H9 (cell line): ENCODE measurements at regions not wholly inside any gene's neighbourhood (a gene's known extent, or its start where the extent isn't known, plus 50 kb on each side); places are given as distances from the start of the nearest gene placed in this dataset.

ENCODE experiments used
- DNase-seq: peaks from one replicate; pipeline ENCODE4 v3.0.0-alpha.2; 2017
- H2AFZ ChIP-seq: one replicate; pipeline ENCODE4 v1.6.1; 2013; ENCODE audit warnings: mild to moderate bottlenecking, low read length, control low read depth, moderate library complexity
- H2AK5ac ChIP-seq: 2 replicates; pipeline ENCODE4 v1.6.1; 2013; ENCODE audit warnings: low read length, control low read depth, mixed read lengths; ENCODE audit not compliant: insufficient read length
- H2BK120ac ChIP-seq: one replicate; pipeline ENCODE4 v1.6.1; 2013; ENCODE audit warnings: low read depth, mild to moderate bottlenecking, low read length, control low read depth, inconsistent platforms; ENCODE audit not compliant: poor library complexity, severe bottlenecking
- H2BK12ac ChIP-seq: 2 replicates; pipeline ENCODE4 v1.6.1; 2013; ENCODE audit warnings: low read length, control low read depth, mixed read lengths, low read depth; ENCODE audit not compliant: insufficient read length
- H2BK15ac ChIP-seq: 2 replicates; pipeline ENCODE4 v1.6.1; 2013; ENCODE audit warnings: low read depth, low read length, control low read depth
- H2BK20ac ChIP-seq: one replicate; pipeline ENCODE4 v1.6.1; 2013; ENCODE audit warnings: low read depth, mild to moderate bottlenecking, low read length, control low read depth, inconsistent platforms; ENCODE audit not compliant: poor library complexity, severe bottlenecking
- H2BK5ac ChIP-seq: 2 replicates; pipeline ENCODE4 v1.6.1; 2013; ENCODE audit warnings: low read length, control low read depth, mixed read lengths; ENCODE audit not compliant: insufficient read length
- H3K14ac ChIP-seq: 2 replicates; pipeline ENCODE4 v1.6.1; 2013; ENCODE audit warnings: low read length, control low read depth; ENCODE audit not compliant: insufficient read depth
- H3K18ac ChIP-seq: 2 replicates; pipeline ENCODE4 v1.6.1; 2013; ENCODE audit warnings: low read depth, mild to moderate bottlenecking, mixed read lengths, low read length, control low read depth; ENCODE audit not compliant: insufficient read length
- H3K23ac ChIP-seq: 2 replicates; pipeline ENCODE4 v1.6.1; 2013; ENCODE audit warnings: low read length, control low read depth, mixed read lengths, low read depth; ENCODE audit not compliant: insufficient read length
- H3K23me2 ChIP-seq: 2 replicates; pipeline ENCODE4 v1.6.1; 2013; ENCODE audit warnings: low read depth, mild to moderate bottlenecking, mixed read lengths, low read length, control low read depth; ENCODE audit not compliant: insufficient read length, poor library complexity, severe bottlenecking
- H3K27ac ChIP-seq: 2 replicates; pipeline ENCODE4 v1.5.1; 2013; ENCODE audit warnings: low read length, control low read depth, mixed read lengths, low read depth; ENCODE audit not compliant: insufficient read length
- H3K27me3 ChIP-seq: 2 replicates; pipeline ENCODE4 v1.6.1; 2013; ENCODE audit warnings: low read length, control low read depth, inconsistent platforms; ENCODE audit not compliant: insufficient read depth
- H3K4ac ChIP-seq: 2 replicates; pipeline ENCODE4 v1.6.1; 2013; ENCODE audit warnings: low read depth, mild to moderate bottlenecking, control low read depth, inconsistent platforms, low read length, moderate library complexity
- H3K4me1 ChIP-seq: 2 replicates; pipeline ENCODE4 v1.6.1; 2013; ENCODE audit warnings: low read length, control low read depth, inconsistent platforms; ENCODE audit not compliant: insufficient read depth
- H3K4me2 ChIP-seq: 2 replicates; pipeline ENCODE4 v1.6.1; 2013; ENCODE audit warnings: low read length, control low read depth, mixed read lengths; ENCODE audit not compliant: insufficient read length, insufficient read depth
- H3K56ac ChIP-seq: 2 replicates; pipeline ENCODE4 v1.6.1; 2013; ENCODE audit warnings: low read depth, mild to moderate bottlenecking, mixed read lengths, low read length, control low read depth; ENCODE audit not compliant: insufficient read length
- H3K79me1 ChIP-seq: 2 replicates; pipeline ENCODE4 v1.6.1; 2013; ENCODE audit warnings: low read depth, mild to moderate bottlenecking, moderate library complexity, low read length, control low read depth, inconsistent platforms; ENCODE audit not compliant: insufficient read depth, poor library complexity, severe bottlenecking
- H3K79me2 ChIP-seq: 2 replicates; pipeline ENCODE4 v1.6.1; 2013; ENCODE audit warnings: low read length, control low read depth, inconsistent platforms; ENCODE audit not compliant: insufficient read depth
- H3K9ac ChIP-seq: 2 replicates; pipeline ENCODE4 v1.6.1; 2013; ENCODE audit warnings: low read length, control low read depth, mixed read lengths; ENCODE audit not compliant: insufficient read length; ENCODE audit errors: extremely low read depth
- H3K9me3 ChIP-seq: one replicate; pipeline ENCODE4 v1.6.1; 2013; ENCODE audit warnings: low read depth, low read length, inconsistent platforms; ENCODE audit not compliant: control insufficient read depth
- H3T11ph ChIP-seq: one replicate; pipeline ENCODE4 v1.6.1; 2013; ENCODE audit warnings: mild to moderate bottlenecking, low read length, control low read depth, inconsistent platforms
- H4K20me1 ChIP-seq: one replicate; pipeline ENCODE4 v1.6.1; 2013; ENCODE audit not compliant: control insufficient read depth, insufficient read length, insufficient read depth
- H4K5ac ChIP-seq: 2 replicates; pipeline ENCODE4 v1.6.1; 2013; ENCODE audit warnings: low read depth, mild to moderate bottlenecking, mixed read lengths, low read length, control low read depth; ENCODE audit not compliant: insufficient read length
- H4K8ac ChIP-seq: replicated peaks from 2 replicates; pipeline ENCODE4 v1.6.1; 2013; ENCODE audit warnings: low read length, control low read depth, mixed read lengths, low read depth; ENCODE audit not compliant: insufficient read length
- H4K91ac ChIP-seq: 2 replicates; pipeline ENCODE4 v1.6.1; 2013; ENCODE audit warnings: low read depth, mild to moderate bottlenecking, moderate library complexity, mixed read lengths, low read length, control low read depth; ENCODE audit not compliant: insufficient read length
- H3K27ac Mint-ChIP-seq, 3 experiments: 2 replicates in 2 of 3; 3 replicates in 1 of 3; pipeline ENCODE4 v1.8.0; 2020 to 2021; ENCODE audit warnings: mixed read lengths in 3 of 3, mild to moderate bottlenecking in 1 of 3, moderate library complexity in 1 of 3
- H3K27me3 Mint-ChIP-seq: 2 replicates; pipeline ENCODE4 v1.8.0; 2021; ENCODE audit warnings: low read depth, mild to moderate bottlenecking, moderate library complexity, mixed read lengths
- H3K36me3 Mint-ChIP-seq, 3 experiments: 2 replicates in 2 of 3; 3 replicates in 1 of 3; pipeline ENCODE4 v1.8.0; 2020 to 2021; ENCODE audit warnings: low read depth in 3 of 3, mixed read lengths in 3 of 3; ENCODE audit not compliant: insufficient read depth in 1 of 3
- H3K4me1 Mint-ChIP-seq, 2 experiments: 2 replicates each; pipeline ENCODE4 v1.8.0; 2020; ENCODE audit warnings: mixed read lengths in 2 of 2
- H3K4me3 Mint-ChIP-seq, 2 experiments: 2 replicates in 1 of 2; 3 replicates in 1 of 2; pipeline ENCODE4 v1.8.0; 2020 to 2021; ENCODE audit warnings: mild to moderate bottlenecking in 2 of 2, mixed read lengths in 2 of 2, moderate library complexity in 1 of 2
- H3K9me3 Mint-ChIP-seq, 2 experiments: 2 replicates in 1 of 2; 3 replicates in 1 of 2; pipeline ENCODE4 v1.8.0; 2020; ENCODE audit warnings: mild to moderate bottlenecking in 2 of 2, mixed read lengths in 2 of 2, moderate library complexity in 1 of 2
- CTCF ChIP-seq: fragments of 200-600 bp; sonication (generic); conservative IDR thresholded peaks from 3 replicates; pipeline ENCODE4 v1.8.0; 2021; ENCODE audit warnings: antibody characterized with exemption, mild to moderate bottlenecking
- WGBS: extraction: QIAGEN DNeasy Blood & Tissue Kit; methylation state at CpG from one replicate; pipeline ENCODE4 v1.1.7; 2013; ENCODE audit warnings: missing lambda C conversion rate, low lambda C conversion rate, mixed read lengths; ENCODE audit not compliant: insufficient read length; ENCODE audit errors: extremely low coverage; 5-methylcytosine and 5-hydroxymethylcytosine counted together

GRCh38 chr7:155914341-155914740 is 102.1 kb upstream of the SHH start:
- H3K4ac ChIP-seq: no peak overlapping the region
- DNase-seq: no peak
- H3T11ph ChIP-seq: no peak overlapping the region
- Mint-ChIP-seq H3K36me3 (peaks cover 0 to 9% (median 6%) of the 10 kb centered on the region in 3 experiments; a peak in 4 of 7 replicates), H3K27ac (no peak overlapping the region), H3K27me3 (peaks cover 34% of the 10 kb centered on the region), H3K4me3 (no peak overlapping the region), H3K9me3 (peaks cover 26 to 32% of the 10 kb centered on the region in 2 experiments), H3K4me1 (no peaks in the 10 kb centered on the region)
- no peaks in the 10 kb centered on the region for H3K79me1 ChIP-seq
- H3K14ac ChIP-seq: no peak overlapping the region
- no peaks in the 10 kb centered on the region for H4K20me1 ChIP-seq
- H3K4me2 ChIP-seq: no peak overlapping the region
- H3K56ac ChIP-seq: no peak overlapping the region
- H3K27me3 ChIP-seq: no peaks in the 10 kb centered on the region; the same call in 1 of the 2 replicates
- H4K5ac ChIP-seq: no peak overlapping the region
- H3K9ac ChIP-seq: no peak overlapping the region
- H3K27ac ChIP-seq: no peak overlapping the region
- H4K8ac ChIP-seq: no peak overlapping the region
- no peak overlapping the region for H3K23ac ChIP-seq
- no CpG with 5 or more reads among the region's 10 CpGs for WGBS
- no peak overlapping the region for H2BK120ac ChIP-seq
- H3K9me3 ChIP-seq: no peaks in the 10 kb centered on the region
- no peak overlapping the region for H2BK20ac ChIP-seq
- no peaks in the 10 kb centered on the region for H3K79me2 ChIP-seq
- H3K23me2 ChIP-seq: no peaks in the 10 kb centered on the region
- no peak overlapping the region for H2BK15ac ChIP-seq
- H3K18ac ChIP-seq: no peak overlapping the region
- H4K91ac ChIP-seq: no peak overlapping the region
- H3K4me1 ChIP-seq: no peaks in the 10 kb centered on the region
- H2AFZ ChIP-seq: no peak overlapping the region
- H2BK12ac ChIP-seq: no peak overlapping the region
- TF ChIP-seq CTCF: no peak
- H2BK5ac ChIP-seq: no peak overlapping the region
- no peak overlapping the region for H2AK5ac ChIP-seq
